ENCODE measurements at regions not wholly inside any gene's neighbourhood (a gene's known extent, or its start where the extent isn't known, plus 50 kb on each side); places are given as distances from the start of the nearest gene placed in this dataset.

- H3K36me3 Mint-ChIP-seq = no peaks in the 10 kb centered on the region
- peaks cover 29% of the 10 kb centered on the region for H3K9me3 Mint-ChIP-seq
- H3K4me1 Mint-ChIP-seq = no peaks in the 10 kb centered on the region
- DNase-seq (ENCODE audit: low spot score in 2 of 2, unreplicated experiment in 2 of 2) = no peak
- no peak overlapping the region for H3K27ac Mint-ChIP-seq
- H3K4me3 Mint-ChIP-seq = no peak overlapping the region
- H3K27me3 Mint-ChIP-seq (ENCODE audit: low read depth) = no peaks in the 10 kb centered on the region
- TF ChIP-seq, protein P1, sequence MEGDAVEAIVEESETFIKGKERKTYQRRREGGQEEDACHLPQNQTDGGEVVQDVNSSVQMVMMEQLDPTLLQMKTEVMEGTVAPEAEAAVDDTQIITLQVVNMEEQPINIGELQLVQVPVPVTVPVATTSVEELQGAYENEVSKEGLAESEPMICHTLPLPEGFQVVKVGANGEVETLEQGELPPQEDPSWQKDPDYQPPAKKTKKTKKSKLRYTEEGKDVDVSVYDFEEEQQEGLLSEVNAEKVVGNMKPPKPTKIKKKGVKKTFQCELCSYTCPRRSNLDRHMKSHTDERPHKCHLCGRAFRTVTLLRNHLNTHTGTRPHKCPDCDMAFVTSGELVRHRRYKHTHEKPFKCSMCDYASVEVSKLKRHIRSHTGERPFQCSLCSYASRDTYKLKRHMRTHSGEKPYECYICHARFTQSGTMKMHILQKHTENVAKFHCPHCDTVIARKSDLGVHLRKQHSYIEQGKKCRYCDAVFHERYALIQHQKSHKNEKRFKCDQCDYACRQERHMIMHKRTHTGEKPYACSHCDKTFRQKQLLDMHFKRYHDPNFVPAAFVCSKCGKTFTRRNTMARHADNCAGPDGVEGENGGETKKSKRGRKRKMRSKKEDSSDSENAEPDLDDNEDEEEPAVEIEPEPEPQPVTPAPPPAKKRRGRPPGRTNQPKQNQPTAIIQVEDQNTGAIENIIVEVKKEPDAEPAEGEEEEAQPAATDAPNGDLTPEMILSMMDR (IDR thresholded peaks at IDR 0.05; ENCODE audit: unreplicated experiment) = no peak
Measured at GRCh38 chr20:55693641-55694040, 311.7 kb downstream of the CBLN4 start.

GRCh38 chr20:55685841-55686240, 319.5 kb downstream of the CBLN4 start:
- Mint-ChIP-seq H3K4me3 (no peak overlapping the region), H3K9me3 (peaks cover 13% of the 10 kb centered on the region), H3K36me3 (no peaks in the 10 kb centered on the region), H3K27me3 (ENCODE audit: low read depth) (no peaks in the 10 kb centered on the region), H3K4me1 (no peaks in the 10 kb centered on the region), H3K27ac (no peak overlapping the region)
- TF ChIP-seq, protein P1 (IDR thresholded peaks at IDR 0.05; ENCODE audit: unreplicated experiment) = no peak
- DNase-seq (ENCODE audit: low spot score in 2 of 2, unreplicated experiment in 2 of 2) = no peak

DNA sequence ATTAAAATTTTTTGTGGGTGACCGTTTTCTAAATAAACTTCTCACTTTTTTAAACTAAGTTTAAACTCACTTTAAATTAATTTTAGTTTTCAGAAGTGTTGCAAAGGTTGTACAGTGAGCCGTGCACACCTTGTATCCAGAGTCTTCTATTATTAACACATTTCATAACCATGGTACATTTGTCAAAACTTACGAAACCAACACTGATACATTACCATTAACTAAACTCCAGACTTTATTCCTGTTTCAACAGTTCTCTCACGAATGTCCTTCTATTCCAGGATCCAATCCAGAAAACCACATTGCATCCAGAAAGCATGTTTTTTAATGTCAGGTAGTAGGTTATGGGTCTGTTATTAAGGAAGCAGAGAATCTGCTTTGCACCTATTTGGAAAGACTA, 319.9 kb downstream of the CBLN4 start:
- TF ChIP-seq, protein P1 (IDR thresholded peaks at IDR 0.05; ENCODE audit: unreplicated experiment) = no peak
- no peaks in the 10 kb centered on the region for H3K36me3 Mint-ChIP-seq
- H3K4me1 Mint-ChIP-seq = no peaks in the 10 kb centered on the region
- H3K4me3 Mint-ChIP-seq = no peak overlapping the region
- peaks cover 10% of the 10 kb centered on the region for H3K9me3 Mint-ChIP-seq
- no peaks in the 10 kb centered on the region for H3K27me3 Mint-ChIP-seq (ENCODE audit: low read depth)
- H3K27ac Mint-ChIP-seq = no peak overlapping the region
- no peak for DNase-seq (ENCODE audit: low spot score in 2 of 2, unreplicated experiment in 2 of 2)

DNA sequence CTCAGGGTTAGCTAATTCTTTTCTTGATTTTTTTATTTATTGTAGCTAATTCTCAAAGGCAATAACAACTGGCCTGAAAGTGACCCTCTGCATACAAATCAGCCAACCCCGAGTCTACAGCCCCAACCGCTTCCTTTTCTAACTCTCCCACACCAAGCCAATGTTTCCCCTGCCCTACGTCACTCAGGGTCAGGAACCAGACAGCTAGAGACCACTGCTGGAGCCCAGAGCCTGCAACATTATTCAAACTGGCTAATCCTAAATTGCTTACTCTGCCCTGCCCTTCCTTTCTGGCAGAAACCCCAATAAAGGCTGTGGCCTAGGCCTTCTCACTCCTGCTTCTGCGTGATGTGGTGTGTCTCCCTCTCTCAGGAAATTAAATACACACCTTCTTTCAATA, 320.7 kb downstream of the CBLN4 start:
- Mint-ChIP-seq H3K36me3 (no peaks in the 10 kb centered on the region), H3K4me1 (no peaks in the 10 kb centered on the region), H3K4me3 (no peak overlapping the region), H3K27ac (no peak overlapping the region), H3K27me3 (ENCODE audit: low read depth) (peaks cover under 1% of the 10 kb centered on the region), H3K9me3 (peaks cover 7% of the 10 kb centered on the region)
- TF ChIP-seq, protein P1 (IDR thresholded peaks at IDR 0.05; ENCODE audit: unreplicated experiment) = no peak
- no peak for DNase-seq (ENCODE audit: low spot score in 2 of 2, unreplicated experiment in 2 of 2)

DNA sequence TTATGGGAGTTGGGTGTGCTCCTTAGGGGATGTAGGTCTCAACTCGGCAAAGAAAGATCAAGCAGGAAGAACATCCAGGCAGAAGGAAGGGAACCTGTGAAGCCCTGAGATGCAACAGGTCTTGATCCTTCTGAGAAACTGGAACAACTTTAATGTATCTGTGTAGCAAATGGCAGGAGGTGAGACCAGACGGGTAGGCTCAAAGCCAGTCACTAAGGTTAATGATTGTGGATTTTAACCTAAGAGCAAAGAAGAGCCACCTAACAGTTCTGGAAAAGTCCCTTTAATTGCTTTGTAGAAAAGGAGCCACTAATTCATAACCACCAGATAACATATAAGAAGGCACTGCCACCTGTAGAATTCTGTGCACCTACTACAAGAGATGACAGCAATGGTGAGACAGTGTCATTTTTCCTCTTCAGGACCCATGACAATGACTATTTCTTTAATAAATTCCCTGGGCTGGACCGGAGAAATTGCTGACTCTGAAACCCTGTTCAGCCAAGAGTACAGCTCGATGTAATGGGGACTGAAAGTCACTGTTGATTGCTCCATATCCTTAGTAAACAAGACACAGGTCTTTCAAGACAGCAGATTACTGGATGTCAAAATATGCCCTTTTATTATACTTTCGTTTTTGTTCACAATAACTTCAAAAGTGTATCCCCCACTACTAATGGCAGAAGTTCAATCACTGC, 326.2 kb downstream of the CBLN4 start:
- no peaks in the 10 kb centered on the region for H3K4me1 Mint-ChIP-seq
- no peak overlapping the region for H3K27ac Mint-ChIP-seq
- peaks cover 2% of the 10 kb centered on the region for H3K27me3 Mint-ChIP-seq (ENCODE audit: low read depth)
- TF ChIP-seq, protein P1 (IDR thresholded peaks at IDR 0.05; ENCODE audit: unreplicated experiment) = no peak
- H3K4me3 Mint-ChIP-seq = no peak overlapping the region
- no peak for DNase-seq (ENCODE audit: low spot score in 2 of 2, unreplicated experiment in 2 of 2)
- H3K36me3 Mint-ChIP-seq = no peaks in the 10 kb centered on the region
- no peaks in the 10 kb centered on the region for H3K9me3 Mint-ChIP-seq

Measured in mesothelial cell of epicardium (in vitro differentiated cells).